Limb (tissue), 2 donors: ENCODE measurements at regions not wholly inside any gene's neighbourhood (a gene's known extent, or its start where the extent isn't known, plus 50 kb on each side); places are given as distances from the start of the nearest gene placed in this dataset.
A peak's percentile ranks its signal among the peaks of the same experiment; 100 is the strongest.

Experiments
- DNase-seq, 2 donors: peaks; one replicate each; pipeline ENCODE4 v3.0.0-alpha.2; 2016; ENCODE audit errors: extremely low spot score in 2 of 2

- no peak for DNase-seq
These were observed 275.9 kb downstream of the ZNF536 start for GRCh38 chr19:30647891-30648720.

- no peak for DNase-seq
These were observed 274.6 kb downstream of the ZNF536 start for GRCh38 chr19:30646806-30647205.

GRCh38 chr19:30645946-30646577 is 273.9 kb downstream of the ZNF536 start:
- no peak for DNase-seq

- peak in 1 of 2 donors; percentile 51 for DNase-seq
These were observed 268.2 kb downstream of the ZNF536 start for GRCh38 chr19:30640252-30640965.

GRCh38 chr19:30638889-30639288 is 266.7 kb downstream of the ZNF536 start:
- DNase-seq: no peak

GRCh38 chr19:30637926-30638325 is 265.7 kb downstream of the ZNF536 start:
- no peak for DNase-seq

GRCh38 chr19:30634996-30635975 is 263.1 kb downstream of the ZNF536 start:
- DNase-seq: no peak

- no peak for DNase-seq
These were observed 262.1 kb downstream of the ZNF536 start for GRCh38 chr19:30634131-30634830.

GRCh38 chr19:30631033-30631370 is 258.8 kb downstream of the ZNF536 start:
- DNase-seq: no peak

GRCh38 chr19:30630289-30631032 is 258.3 kb downstream of the ZNF536 start:
- DNase-seq: no peak

- no peak for DNase-seq
These were observed 256.9 kb downstream of the ZNF536 start for GRCh38 chr19:30629086-30629485.

GRCh38 chr19:30626626-30626966 is 254.4 kb downstream of the ZNF536 start:
- DNase-seq: no peak

- DNase-seq: no peak
These were observed 253.9 kb downstream of the ZNF536 start for GRCh38 chr19:30625947-30626625.

GRCh38 chr19:30622276-30622675 is 250.1 kb downstream of the ZNF536 start:
- no peak for DNase-seq

- DNase-seq: no peak
These were observed 249.2 kb downstream of the ZNF536 start for GRCh38 chr19:30621326-30621920.

GRCh38 chr19:30620354-30620753 is 248.2 kb downstream of the ZNF536 start:
- no peak for DNase-seq

GRCh38 chr19:30609656-30610270 is 237.6 kb downstream of the ZNF536 start:
- DNase-seq: no peak

- no peak for DNase-seq
These were observed 236.3 kb downstream of the ZNF536 start for GRCh38 chr19:30608471-30608870.
